Renal cortex interstitium (tissue), 11 donors: ENCODE measurements at regions not wholly inside any gene's neighbourhood (a gene's known extent, or its start where the extent isn't known, plus 50 kb on each side); places are given as distances from the start of the nearest gene placed in this dataset.
"Not testable (repeated sequence)": the region's sequence is repeated elsewhere in the genome, so short reads cannot be mapped to it uniquely, and the experiment has no call there.

Experiments
- DNase-seq, 11 donors: peaks; one replicate each; pipeline ENCODE4 v3.0.0-alpha.2; 2013; ENCODE audit warnings: low read depth in 9 of 11, low spot score in 4 of 11; ENCODE audit errors: extremely low read depth in 1 of 11

- DNase-seq, result no peak
Observed at GRCh38 chr5:40260361-40260760, 419.4 kb upstream of the PTGER4 start.

GRCh38 chr5:40258222-40258621, 421.5 kb upstream of the PTGER4 start:
- DNase-seq, result no peak

- DNase-seq, result no peak
Observed at GRCh38 chr5:40240671-40241070, 439.0 kb upstream of the PTGER4 start.

- no peak for DNase-seq
Observed at GRCh38 chr5:40240111-40240510, 439.6 kb upstream of the PTGER4 start.

GRCh38 chr5:40238066-40238745, 441.5 kb upstream of the PTGER4 start:
- DNase-seq, result no peak

GRCh38 chr5:40235471-40236400, 444.0 kb upstream of the PTGER4 start:
- no peak for DNase-seq

GRCh38 chr5:40233268-40233667, 446.4 kb upstream of the PTGER4 start:
- no peak for DNase-seq

- no peak for DNase-seq
Observed at GRCh38 chr5:40227931-40228330, 451.8 kb upstream of the PTGER4 start.

- no peak for DNase-seq
Observed at GRCh38 chr5:40227366-40227765, 452.3 kb upstream of the PTGER4 start.

GRCh38 chr5:40226906-40227305, 452.8 kb upstream of the PTGER4 start:
- no peak for DNase-seq

- not testable (repeated sequence) for DNase-seq
Observed at GRCh38 chr5:40225147-40225546, 454.6 kb upstream of the PTGER4 start.

GRCh38 chr5:40224421-40224820, 455.3 kb upstream of the PTGER4 start:
- DNase-seq, result no peak

GRCh38 chr5:40223884-40224402, 455.8 kb upstream of the PTGER4 start:
- DNase-seq, result no peak

GRCh38 chr5:40221796-40222195, 457.9 kb upstream of the PTGER4 start:
- DNase-seq, result no peak

- no peak for DNase-seq
Observed at GRCh38 chr5:40221255-40221654, 458.5 kb upstream of the PTGER4 start.

GRCh38 chr5:40220260-40220659, 459.5 kb upstream of the PTGER4 start:
- no peak for DNase-seq

GRCh38 chr5:40217553-40217952, 462.2 kb upstream of the PTGER4 start:
- DNase-seq, result no peak

- DNase-seq, result no peak
Observed at GRCh38 chr5:40210694-40211093, 469.0 kb upstream of the PTGER4 start.

- DNase-seq, result no peak
Observed at GRCh38 chr5:40206030-40206429, 473.7 kb upstream of the PTGER4 start.

GRCh38 chr5:40204144-40204543, 475.6 kb upstream of the PTGER4 start:
- no peak for DNase-seq
